ENCODE measurements at regions not wholly inside any gene's neighbourhood (a gene's known extent, or its start where the extent isn't known, plus 50 kb on each side); places are given as distances from the start of the nearest gene placed in this dataset.

DNA sequence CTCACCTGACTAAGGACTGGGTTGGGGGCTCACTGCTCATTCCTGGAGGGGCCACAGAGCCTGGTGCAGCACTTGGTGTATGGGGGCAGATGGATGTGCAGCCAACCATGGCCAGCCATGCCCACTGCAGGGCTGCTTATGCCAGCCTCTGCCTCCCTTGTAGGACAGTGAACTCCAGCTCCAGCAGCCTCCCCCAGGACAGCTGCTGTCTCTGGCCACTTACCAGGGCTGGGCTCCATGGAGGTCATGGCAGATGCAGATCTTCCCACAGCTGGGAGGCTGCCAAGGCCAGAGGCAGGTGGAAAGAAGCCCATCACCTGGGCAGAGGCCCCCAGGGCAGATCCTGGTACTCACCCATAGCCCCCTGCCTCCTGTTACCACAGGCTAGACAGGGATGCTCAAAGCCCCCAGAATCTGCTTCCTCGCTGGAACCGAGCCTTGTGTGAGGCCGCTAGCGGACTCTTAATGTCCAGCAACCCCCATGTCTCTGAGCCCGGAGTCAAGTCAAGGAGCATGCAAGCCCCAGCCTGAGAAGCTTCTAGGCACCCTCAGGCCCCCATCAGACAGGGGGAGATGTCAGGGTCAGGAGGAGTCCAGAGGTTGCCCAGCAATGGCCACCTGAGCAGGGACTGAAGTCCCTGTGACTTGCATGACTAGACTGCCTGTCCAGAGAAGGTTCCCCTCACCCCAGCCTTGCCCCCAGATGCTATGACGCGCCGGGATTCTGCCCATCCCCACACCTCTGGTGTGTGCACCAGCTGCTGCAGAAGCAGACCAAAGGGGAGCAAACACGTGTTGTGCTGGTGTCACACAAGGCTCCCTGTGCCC is 123.6 kb downstream of the TWIST2 start:
- peaks cover 54% of the 10 kb centered on the region for H3K4me1 Mint-ChIP-seq
- H3K27me3 Mint-ChIP-seq (ENCODE audit: low read depth, poor library complexity): peaks cover 14% of the 10 kb centered on the region
- H3K9me3 Mint-ChIP-seq: peaks cover 32% of the 10 kb centered on the region
- peaks cover 11% of the 10 kb centered on the region for H3K36me3 Mint-ChIP-seq (ENCODE audit: low read depth)
- TF ChIP-seq, protein P1, sequence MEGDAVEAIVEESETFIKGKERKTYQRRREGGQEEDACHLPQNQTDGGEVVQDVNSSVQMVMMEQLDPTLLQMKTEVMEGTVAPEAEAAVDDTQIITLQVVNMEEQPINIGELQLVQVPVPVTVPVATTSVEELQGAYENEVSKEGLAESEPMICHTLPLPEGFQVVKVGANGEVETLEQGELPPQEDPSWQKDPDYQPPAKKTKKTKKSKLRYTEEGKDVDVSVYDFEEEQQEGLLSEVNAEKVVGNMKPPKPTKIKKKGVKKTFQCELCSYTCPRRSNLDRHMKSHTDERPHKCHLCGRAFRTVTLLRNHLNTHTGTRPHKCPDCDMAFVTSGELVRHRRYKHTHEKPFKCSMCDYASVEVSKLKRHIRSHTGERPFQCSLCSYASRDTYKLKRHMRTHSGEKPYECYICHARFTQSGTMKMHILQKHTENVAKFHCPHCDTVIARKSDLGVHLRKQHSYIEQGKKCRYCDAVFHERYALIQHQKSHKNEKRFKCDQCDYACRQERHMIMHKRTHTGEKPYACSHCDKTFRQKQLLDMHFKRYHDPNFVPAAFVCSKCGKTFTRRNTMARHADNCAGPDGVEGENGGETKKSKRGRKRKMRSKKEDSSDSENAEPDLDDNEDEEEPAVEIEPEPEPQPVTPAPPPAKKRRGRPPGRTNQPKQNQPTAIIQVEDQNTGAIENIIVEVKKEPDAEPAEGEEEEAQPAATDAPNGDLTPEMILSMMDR (IDR thresholded peaks at IDR 0.05): no peak
- H3K4me3 Mint-ChIP-seq: no peak overlapping the region
- H3K27ac Mint-ChIP-seq: no peak overlapping the region
- DNase-seq: no peak

DNA sequence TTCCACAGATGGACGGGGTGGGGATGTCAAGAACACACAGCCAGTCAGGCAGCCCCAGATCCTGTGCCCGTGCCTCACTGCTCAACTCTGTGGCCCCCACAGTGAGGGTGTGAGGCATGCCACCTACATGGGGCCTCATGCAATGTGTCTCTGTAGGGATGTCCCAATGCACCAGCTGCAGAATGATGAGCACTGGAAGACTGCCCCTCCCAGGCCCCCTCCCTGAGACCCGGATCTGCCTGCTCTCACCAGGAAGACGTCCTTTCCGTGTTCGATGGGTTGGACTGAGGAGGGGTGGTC is 124.2 kb downstream of the TWIST2 start:
- peaks cover 11% of the 10 kb centered on the region for H3K36me3 Mint-ChIP-seq (ENCODE audit: low read depth)
- no peak overlapping the region for H3K27ac Mint-ChIP-seq
- no peak for DNase-seq
- H3K9me3 Mint-ChIP-seq: peaks cover 37% of the 10 kb centered on the region
- peaks cover 50% of the 10 kb centered on the region for H3K4me1 Mint-ChIP-seq
- H3K4me3 Mint-ChIP-seq: no peak overlapping the region
- peaks cover 12% of the 10 kb centered on the region for H3K27me3 Mint-ChIP-seq (ENCODE audit: low read depth, poor library complexity)
- TF ChIP-seq, protein P1 (IDR thresholded peaks at IDR 0.05): no peak

DNA sequence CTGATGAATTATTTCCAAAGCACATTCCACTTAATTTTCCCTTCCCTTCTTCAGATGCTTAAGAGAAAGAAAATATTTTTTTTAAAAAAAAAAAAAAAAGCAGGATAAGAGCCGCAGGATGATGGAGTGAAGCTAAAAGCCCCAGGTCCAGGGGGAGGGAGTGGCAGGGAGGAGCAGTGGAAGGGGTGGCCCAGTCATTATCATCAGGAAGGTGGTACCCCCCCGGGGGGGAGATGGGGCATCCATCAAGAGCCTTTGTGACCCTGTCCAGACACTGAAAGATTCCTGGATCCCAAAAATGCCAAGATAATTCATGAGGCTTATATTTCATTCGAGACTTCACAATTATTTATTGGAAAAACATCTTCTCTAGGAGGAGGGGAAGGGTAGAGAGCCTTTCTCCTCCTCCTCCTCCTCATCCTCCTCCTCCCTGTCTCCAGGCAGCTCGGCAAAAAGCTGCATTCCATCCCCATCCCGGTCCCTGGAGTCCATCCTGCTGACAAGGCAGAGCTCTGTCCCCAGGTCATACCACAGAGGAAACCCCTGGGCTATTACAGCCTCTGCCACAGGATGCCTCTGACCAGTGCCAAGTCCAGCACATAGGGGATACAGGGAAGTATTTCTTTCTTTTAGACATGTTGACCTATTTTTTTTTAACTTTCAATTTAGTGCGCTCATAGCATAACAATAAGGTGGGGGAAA is 125.3 kb downstream of the TWIST2 start:
- H3K36me3 Mint-ChIP-seq (ENCODE audit: low read depth): peaks cover 11% of the 10 kb centered on the region
- no peak overlapping the region for H3K27ac Mint-ChIP-seq
- no peak overlapping the region for H3K4me3 Mint-ChIP-seq
- TF ChIP-seq, protein P1 (IDR thresholded peaks at IDR 0.05): no peak
- no peak for DNase-seq
- H3K4me1 Mint-ChIP-seq: peaks cover 40% of the 10 kb centered on the region
- H3K27me3 Mint-ChIP-seq (ENCODE audit: low read depth, poor library complexity): peaks cover 7% of the 10 kb centered on the region
- peaks cover 37% of the 10 kb centered on the region for H3K9me3 Mint-ChIP-seq

DNA sequence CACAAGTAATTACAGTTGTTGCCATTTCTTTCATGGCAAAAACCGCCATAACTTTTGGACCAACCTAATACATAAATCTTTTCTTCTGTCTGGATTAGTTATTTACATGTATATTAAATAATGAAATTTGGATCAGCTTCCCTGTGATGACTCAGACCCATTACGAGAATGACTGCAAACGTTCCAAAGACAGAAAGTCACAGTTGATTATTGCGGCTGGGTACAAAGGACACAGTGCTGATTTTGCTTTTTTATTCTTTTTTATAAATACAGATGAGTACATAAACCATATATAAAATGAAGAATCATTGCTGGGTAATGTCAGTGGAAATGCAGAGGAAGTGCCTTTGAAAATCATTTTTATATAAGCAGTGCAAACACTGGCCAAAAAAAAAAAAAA is 126.2 kb downstream of the TWIST2 start:
- DNase-seq: no peak
- Mint-ChIP-seq H3K27ac (no peak overlapping the region), H3K9me3 (peaks cover 39% of the 10 kb centered on the region), H3K4me3 (no peak overlapping the region), H3K27me3 (ENCODE audit: low read depth, poor library complexity) (peaks cover 7% of the 10 kb centered on the region), H3K36me3 (ENCODE audit: low read depth) (peaks cover 11% of the 10 kb centered on the region), H3K4me1 (peaks cover 31% of the 10 kb centered on the region)
- TF ChIP-seq, protein P1 (IDR thresholded peaks at IDR 0.05): no peak

DNA sequence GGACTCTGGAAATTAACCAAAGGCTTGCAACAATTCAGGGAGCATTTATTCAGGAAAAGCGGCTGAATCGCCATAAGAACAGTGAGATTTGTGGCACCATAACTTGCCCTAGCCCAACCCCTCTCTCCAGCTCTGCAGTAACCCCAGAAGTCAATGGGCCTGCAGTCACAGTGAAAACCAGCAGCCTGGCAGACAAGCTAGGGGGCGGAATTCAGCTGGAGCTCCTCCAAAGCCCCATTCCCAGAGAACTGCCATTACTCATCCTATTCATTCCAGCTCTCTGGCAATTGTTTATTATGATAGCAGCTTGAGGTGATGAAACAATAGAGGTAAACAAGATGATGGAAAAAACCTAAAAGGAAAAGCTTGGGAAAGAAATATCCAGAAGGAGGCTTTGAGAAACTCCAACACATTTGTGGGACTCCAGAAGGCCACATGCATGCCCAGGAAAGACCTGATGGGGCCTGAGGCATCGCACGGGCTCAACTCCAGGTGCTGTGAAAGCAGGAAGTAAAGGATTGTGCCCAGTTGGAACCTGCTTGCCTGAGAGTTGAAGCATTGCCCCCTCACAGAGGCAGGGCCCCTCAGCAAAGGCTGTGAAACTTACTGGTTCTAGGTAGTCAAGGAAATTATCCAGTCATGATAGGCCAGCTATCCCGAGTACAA is 126.7 kb downstream of the TWIST2 start:
- no peak overlapping the region for H3K27ac Mint-ChIP-seq
- no peak overlapping the region for H3K4me3 Mint-ChIP-seq
- H3K9me3 Mint-ChIP-seq: peaks cover 44% of the 10 kb centered on the region
- peaks cover 11% of the 10 kb centered on the region for H3K36me3 Mint-ChIP-seq (ENCODE audit: low read depth)
- H3K27me3 Mint-ChIP-seq (ENCODE audit: low read depth, poor library complexity): peaks cover 7% of the 10 kb centered on the region
- peaks cover 25% of the 10 kb centered on the region for H3K4me1 Mint-ChIP-seq
- no peak for DNase-seq
- TF ChIP-seq, protein P1 (IDR thresholded peaks at IDR 0.05): no peak
